Aorta (tissue), 5 donors: ENCODE measurements at regions not wholly inside any gene's neighbourhood (a gene's known extent, or its start where the extent isn't known, plus 50 kb on each side); places are given as distances from the start of the nearest gene placed in this dataset.
"Not testable (repeated sequence)": the region's sequence is repeated elsewhere in the genome, so short reads cannot be mapped to it uniquely, and the experiment has no call there.

Experiments used
- ATAC-seq: fragments of 200-7000 bp; cut with Tn5 transposase; one replicate; pipeline ENCODE4 v1.9.1; 2022; ENCODE audit warnings: moderate library complexity; ENCODE audit not compliant: low FRiP score
- DNase-seq, 2 donors: peaks; one replicate each; pipeline ENCODE4 v3.0.0-alpha.2; 2020
- H3K27ac ChIP-seq, 2 donors: one replicate each; pipeline ENCODE4 v1.5.1; 2013; ENCODE audit warnings: low read length in 2 of 2, mild to moderate bottlenecking in 2 of 2, moderate library complexity in 2 of 2, control low read depth in 1 of 2, inconsistent platforms in 1 of 2, low read depth in 1 of 2
- H3K27me3 ChIP-seq, 2 donors: one replicate each; pipeline ENCODE4 v1.6.1; 2013; ENCODE audit warnings: control low read depth in 1 of 2, low read length in 1 of 2, mild to moderate bottlenecking in 1 of 2, moderate library complexity in 1 of 2; ENCODE audit not compliant: insufficient read depth in 2 of 2, control insufficient read depth in 1 of 2
- H3K36me3 ChIP-seq, 2 donors: one replicate each; pipeline ENCODE4 v1.6.1; 2013; ENCODE audit warnings: control low read depth in 1 of 2, low read length in 1 of 2, mild to moderate bottlenecking in 1 of 2; ENCODE audit not compliant: insufficient read depth in 2 of 2, control insufficient read depth in 1 of 2
- H3K4me1 ChIP-seq, 2 donors: one replicate each; pipeline ENCODE4 v1.6.1; 2013; ENCODE audit warnings: low read length in 2 of 2, control low read depth in 1 of 2, mild to moderate bottlenecking in 1 of 2, moderate library complexity in 1 of 2; ENCODE audit not compliant: insufficient read depth in 2 of 2, control insufficient read depth in 1 of 2
- H3K4me3 ChIP-seq, 2 donors: one replicate each; pipeline ENCODE4 v1.5.1; 2013; ENCODE audit warnings: low read length in 2 of 2, control low read depth in 1 of 2, mild to moderate bottlenecking in 1 of 2
- H3K9me3 ChIP-seq: one replicate; pipeline ENCODE4 v1.6.1; 2013; ENCODE audit warnings: mild to moderate bottlenecking, low read length; ENCODE audit not compliant: control insufficient read depth
- WGBS, 2 donors: extraction: QIAGEN DNeasy Blood & Tissue Kit; methylation state at CpG; one replicate each; pipeline ENCODE4 v1.1.7; 2013; 5-methylcytosine and 5-hydroxymethylcytosine counted together
- intact Hi-C, 2 donors: fragments of 100-400 bp; cut with DNase I; formaldehyde crosslinking; loops; one replicate each; pipeline versions ENCODE4 v1.14.2 to v1.15.0; 2022
- donor health status: healthy with polysubstance abuse.
- donor health status: Bipolar disorder and iron deficiency.
- donor health status: DM: no; HTN: no; CAD: no.
- donor health status: DM: no; HTN: no; CAD: no.
- donor health status: DM: yes; HTN: yes; CAD: no.

GRCh38 chr11:96986516-96986915, 596.7 kb downstream of the JRKL start:
- no peaks in the 10 kb centered on the region for H3K4me1 ChIP-seq
- no peaks in the 10 kb centered on the region for H3K27me3 ChIP-seq
- H3K4me3 ChIP-seq, result no peak overlapping the region
- ATAC-seq (no peak), DNase-seq (no peak)
- WGBS, 2 donors, result 83 to 89% methylated on average over 1 of the region's 1 CpG
- no peaks in the 10 kb centered on the region for H3K9me3 ChIP-seq
- intact Hi-C loops, result no loop called here
- no peaks in the 10 kb centered on the region for H3K36me3 ChIP-seq
- no peak overlapping the region for H3K27ac ChIP-seq

GRCh38 chr11:96990914-96991313, 601.1 kb downstream of the JRKL start:
- no peak for ATAC-seq

GRCh38 chr11:97000481-97000880, 610.7 kb downstream of the JRKL start:
- Histone ChIP-seq H3K9me3 (no peaks in the 10 kb centered on the region), H3K36me3 (no peaks in the 10 kb centered on the region), H3K4me3 (no peak overlapping the region), H3K4me1 (no peaks in the 10 kb centered on the region), H3K27me3 (no peaks in the 10 kb centered on the region), H3K27ac (no peak overlapping the region)
- no peak for DNase-seq
- ATAC-seq, result no peak
- WGBS, 2 donors, result 89 to 90% methylated on average over 5 of the region's 5 CpGs
- intact Hi-C loops, result no loop called here

More at GRCh38 chr11:96990914-96991313, 601.1 kb downstream of the JRKL start:
- H3K27ac ChIP-seq, result no peak overlapping the region
- intact Hi-C loops, result no loop called here
- H3K36me3 ChIP-seq, result no peaks in the 10 kb centered on the region
- 56 to 64% methylated on average over 2 of the region's 2 CpGs for WGBS, 2 donors
- H3K4me1 ChIP-seq, result no peaks in the 10 kb centered on the region
- H3K4me3 ChIP-seq, result no peak overlapping the region
- H3K9me3 ChIP-seq, result peaks cover 1% of the 10 kb centered on the region
- H3K27me3 ChIP-seq, result no peaks in the 10 kb centered on the region
- DNase-seq, result no peak

- intact Hi-C loops, result no loop called here
- DNase-seq, result no peak
- Histone ChIP-seq H3K4me3 (no peak overlapping the region), H3K27ac (no peak overlapping the region), H3K4me1 (no peaks in the 10 kb centered on the region), H3K9me3 (no peaks in the 10 kb centered on the region), H3K27me3 (no peaks in the 10 kb centered on the region), H3K36me3 (no peaks in the 10 kb centered on the region)
- WGBS, 2 donors, result 23 to 38% methylated on average over 2 of the region's 2 CpGs
- no peak for ATAC-seq
These were observed 617.5 kb downstream of the JRKL start for GRCh38 chr11:97007283-97007682.

- 82 to 88% methylated on average over 1 of the region's 1 CpG for WGBS, 2 donors
- Histone ChIP-seq H3K4me1 (no peaks in the 10 kb centered on the region), H3K36me3 (no peaks in the 10 kb centered on the region), H3K27ac (no peak overlapping the region), H3K4me3 (no peak overlapping the region), H3K9me3 (no peaks in the 10 kb centered on the region), H3K27me3 (no peaks in the 10 kb centered on the region)
- intact Hi-C loops, result no loop called here
- ATAC-seq, result no peak
- no peak for DNase-seq
These were observed 619.8 kb downstream of the JRKL start for GRCh38 chr11:97009613-97010012.

- H3K27ac ChIP-seq, H3K4me3 ChIP-seq, intact Hi-C loops, H3K36me3 ChIP-seq, H3K9me3 ChIP-seq, H3K4me1 ChIP-seq, H3K27me3 ChIP-seq, ATAC-seq: not testable (repeated sequence)
- WGBS, 2 donors, result 87% methylated on average over 10 of the region's 10 CpGs
- DNase-seq, result peak in 1 of 2 donors; percentile 24
These were observed 621.2 kb downstream of the JRKL start for GRCh38 chr11:97010997-97011396.

- DNase-seq (no peak), ATAC-seq (no peak)
- peaks cover 0 to 2% of the 10 kb centered on the region in 2 donors for H3K27me3 ChIP-seq
- H3K4me3 ChIP-seq, result no peak overlapping the region
- 82 to 84% methylated on average over 2 of the region's 2 CpGs for WGBS, 2 donors
- no peak overlapping the region for H3K27ac ChIP-seq
- no peaks in the 10 kb centered on the region for H3K9me3 ChIP-seq
- intact Hi-C loops, result no loop called here
- no peaks in the 10 kb centered on the region for H3K4me1 ChIP-seq
- H3K36me3 ChIP-seq, result no peaks in the 10 kb centered on the region
These were observed 625.5 kb downstream of the JRKL start for GRCh38 chr11:97015327-97015726.

GRCh38 chr11:97019305-97019704, 629.5 kb downstream of the JRKL start:
- intact Hi-C loops, result no loop called here
- ATAC-seq (peak; percentile 26), DNase-seq (no peak)
- no peak overlapping the region for H3K27ac ChIP-seq
- H3K9me3 ChIP-seq, result no peaks in the 10 kb centered on the region
- H3K27me3 ChIP-seq, result peaks cover 0 to 2% of the 10 kb centered on the region in 2 donors
- no peaks in the 10 kb centered on the region for H3K36me3 ChIP-seq
- WGBS, 2 donors, result 88 to 94% methylated on average over 3 of the region's 3 CpGs
- no peak overlapping the region for H3K4me3 ChIP-seq
- H3K4me1 ChIP-seq, result no peaks in the 10 kb centered on the region

- intact Hi-C loops, result no loop called here
- Histone ChIP-seq H3K4me1 (no peaks in the 10 kb centered on the region), H3K27me3 (peaks cover 0 to 2% of the 10 kb centered on the region in 2 donors), H3K36me3 (no peaks in the 10 kb centered on the region), H3K27ac (no peak overlapping the region), H3K4me3 (no peak overlapping the region), H3K9me3 (no peaks in the 10 kb centered on the region)
- DNase-seq (no peak), ATAC-seq (no peak)
These were observed 629.9 kb downstream of the JRKL start for GRCh38 chr11:97019754-97020153.
